ENCODE measurements at regions not wholly inside any gene's neighbourhood (a gene's known extent, or its start where the extent isn't known, plus 50 kb on each side); places are given as distances from the start of the nearest gene placed in this dataset.

DNA sequence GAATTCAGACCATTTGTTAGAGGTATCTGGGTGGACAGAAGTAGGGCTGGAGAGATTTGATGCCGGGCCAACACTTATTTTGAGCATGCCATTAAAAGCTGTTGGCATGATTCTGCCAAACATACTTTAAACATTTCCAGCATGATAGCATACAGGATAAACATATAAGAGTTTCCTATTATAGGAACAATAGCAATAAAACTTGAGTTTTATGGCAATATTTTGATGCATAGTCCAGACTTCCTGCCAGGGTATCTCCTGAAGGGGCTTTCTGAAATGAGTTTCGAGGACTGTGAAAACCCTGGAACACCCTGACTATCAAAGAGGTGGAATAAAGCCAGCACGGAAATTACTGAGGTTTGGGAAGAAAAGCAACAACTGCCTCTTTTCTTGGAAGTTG lies 1398.0 kb upstream of the NXPH2 start:
- no peak for DNase-seq
- Histone ChIP-seq H3K4me3 (no peak overlapping the region), H3K27ac (no peak overlapping the region), H3K4me1 (ENCODE audit: insufficient read depth) (no peaks in the 10 kb centered on the region), H3K27me3 (no peaks in the 10 kb centered on the region), H3K9me3 (no peaks in the 10 kb centered on the region), H3K36me3 (no peaks in the 10 kb centered on the region)
- TF ChIP-seq, protein P1, sequence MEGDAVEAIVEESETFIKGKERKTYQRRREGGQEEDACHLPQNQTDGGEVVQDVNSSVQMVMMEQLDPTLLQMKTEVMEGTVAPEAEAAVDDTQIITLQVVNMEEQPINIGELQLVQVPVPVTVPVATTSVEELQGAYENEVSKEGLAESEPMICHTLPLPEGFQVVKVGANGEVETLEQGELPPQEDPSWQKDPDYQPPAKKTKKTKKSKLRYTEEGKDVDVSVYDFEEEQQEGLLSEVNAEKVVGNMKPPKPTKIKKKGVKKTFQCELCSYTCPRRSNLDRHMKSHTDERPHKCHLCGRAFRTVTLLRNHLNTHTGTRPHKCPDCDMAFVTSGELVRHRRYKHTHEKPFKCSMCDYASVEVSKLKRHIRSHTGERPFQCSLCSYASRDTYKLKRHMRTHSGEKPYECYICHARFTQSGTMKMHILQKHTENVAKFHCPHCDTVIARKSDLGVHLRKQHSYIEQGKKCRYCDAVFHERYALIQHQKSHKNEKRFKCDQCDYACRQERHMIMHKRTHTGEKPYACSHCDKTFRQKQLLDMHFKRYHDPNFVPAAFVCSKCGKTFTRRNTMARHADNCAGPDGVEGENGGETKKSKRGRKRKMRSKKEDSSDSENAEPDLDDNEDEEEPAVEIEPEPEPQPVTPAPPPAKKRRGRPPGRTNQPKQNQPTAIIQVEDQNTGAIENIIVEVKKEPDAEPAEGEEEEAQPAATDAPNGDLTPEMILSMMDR (IDR thresholded peaks at IDR 0.05) = no peak
- no peak for TF ChIP-seq POLR2A (IDR thresholded peaks at IDR 0.05)
- TF ChIP-seq EP300 (IDR thresholded peaks at IDR 0.05) = no peak
- intact Hi-C loops (cut with DNase I) = no loop called here
- 30 to 53% (median 33%) methylated on average over 3 of the region's 3 CpGs for WGBS, 3 donors

DNA sequence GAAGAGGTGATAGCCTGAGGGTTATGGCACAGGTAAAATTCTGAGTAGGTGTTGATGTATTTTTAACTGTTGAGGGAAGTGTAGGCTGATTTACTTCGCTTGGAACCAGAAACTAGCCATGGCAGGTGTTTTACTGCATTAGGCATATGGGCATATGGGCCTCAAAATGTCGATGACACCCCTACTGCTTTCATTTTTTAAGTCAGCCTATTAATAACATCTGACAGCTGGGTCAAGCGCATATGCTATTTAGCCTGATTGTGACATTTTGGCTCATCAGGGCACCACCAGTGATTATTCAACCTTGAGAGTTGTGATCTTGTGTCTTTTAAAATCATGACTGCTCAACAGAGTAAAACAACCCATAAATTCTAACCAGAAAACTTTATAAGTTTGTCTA lies 1396.9 kb upstream of the NXPH2 start:
- 82 to 93% (median 83%) methylated on average over 3 of the region's 3 CpGs for WGBS, 3 donors
- H3K27ac ChIP-seq = no peak overlapping the region
- DNase-seq = no peak
- intact Hi-C loops (cut with DNase I) = no loop called here
- no peaks in the 10 kb centered on the region for H3K4me1 ChIP-seq (ENCODE audit: insufficient read depth)
- H3K27me3 ChIP-seq = no peaks in the 10 kb centered on the region
- H3K4me3 ChIP-seq = no peak overlapping the region
- no peaks in the 10 kb centered on the region for H3K36me3 ChIP-seq
- H3K9me3 ChIP-seq = no peaks in the 10 kb centered on the region
- TF ChIP-seq EP300 (IDR thresholded peaks at IDR 0.05) (no peak), POLR2A (IDR thresholded peaks at IDR 0.05) (no peak)
- TF ChIP-seq, protein P1 (IDR thresholded peaks at IDR 0.05) = no peak

DNA sequence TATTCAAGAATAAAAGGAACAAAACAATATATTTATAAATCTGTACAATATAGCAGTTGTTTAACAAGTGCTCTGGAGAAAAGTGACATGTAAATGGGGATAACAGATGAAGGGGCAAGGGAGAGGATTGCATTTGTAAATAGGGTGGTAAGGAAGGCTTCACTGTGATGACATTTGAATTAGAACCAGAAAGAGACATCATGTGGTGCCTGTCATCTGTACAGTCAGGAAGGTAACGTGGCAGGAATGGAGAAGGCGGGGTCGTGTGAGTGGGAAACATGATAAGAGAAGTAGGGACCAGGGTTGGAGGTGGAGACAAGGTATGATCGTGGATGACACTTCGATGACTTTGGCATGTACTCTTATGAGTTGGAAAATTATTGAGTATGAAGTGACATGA lies 1393.6 kb upstream of the NXPH2 start:
- H3K36me3 ChIP-seq = no peaks in the 10 kb centered on the region
- H3K27ac ChIP-seq = no peak overlapping the region
- H3K9me3 ChIP-seq = no peaks in the 10 kb centered on the region
- intact Hi-C loops (cut with DNase I) = no loop called here
- WGBS, 3 donors = 84 to 89% (median 86%) methylated on average over 5 of the region's 5 CpGs
- no peak for TF ChIP-seq EP300 (IDR thresholded peaks at IDR 0.05)
- TF ChIP-seq, protein P1 (IDR thresholded peaks at IDR 0.05) = no peak
- no peak for TF ChIP-seq POLR2A (IDR thresholded peaks at IDR 0.05)
- no peaks in the 10 kb centered on the region for H3K4me1 ChIP-seq (ENCODE audit: insufficient read depth)
- H3K27me3 ChIP-seq = no peaks in the 10 kb centered on the region
- no peak for DNase-seq
- H3K4me3 ChIP-seq = no peak overlapping the region

DNA sequence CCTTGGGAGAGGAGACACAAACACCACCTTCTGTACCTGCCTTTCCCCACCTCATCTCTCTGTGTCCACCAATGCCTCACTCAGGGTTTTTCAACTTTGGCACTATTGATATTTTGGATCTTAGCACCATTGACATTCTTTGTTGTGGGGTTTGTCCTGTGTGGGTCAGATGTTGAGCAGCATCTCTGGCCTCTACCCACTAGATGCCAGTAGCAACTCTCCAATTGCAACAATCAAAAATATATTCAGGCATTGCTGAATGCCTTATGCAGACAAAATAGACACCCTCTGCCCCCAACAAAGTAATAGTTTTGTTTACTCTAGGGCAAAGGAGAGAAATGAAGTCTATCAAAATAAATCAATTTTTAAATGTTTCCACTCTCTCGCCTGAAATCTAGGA lies 1384.3 kb upstream of the NXPH2 start:
- DNase-seq = no peak
- Histone ChIP-seq H3K4me1 (ENCODE audit: insufficient read depth) (no peaks in the 10 kb centered on the region), H3K27me3 (no peaks in the 10 kb centered on the region), H3K36me3 (no peaks in the 10 kb centered on the region), H3K27ac (no peak overlapping the region), H3K9me3 (no peaks in the 10 kb centered on the region), H3K4me3 (no peak overlapping the region)
- no peak for TF ChIP-seq POLR2A (IDR thresholded peaks at IDR 0.05)
- TF ChIP-seq, protein P1 (IDR thresholded peaks at IDR 0.05) = no peak
- TF ChIP-seq EP300 (IDR thresholded peaks at IDR 0.05) = no peak
- intact Hi-C loops (cut with DNase I) = no loop called here
- WGBS, 3 donors = 44 to 57% (median 47%) methylated on average over 1 of the region's 1 CpG

DNA sequence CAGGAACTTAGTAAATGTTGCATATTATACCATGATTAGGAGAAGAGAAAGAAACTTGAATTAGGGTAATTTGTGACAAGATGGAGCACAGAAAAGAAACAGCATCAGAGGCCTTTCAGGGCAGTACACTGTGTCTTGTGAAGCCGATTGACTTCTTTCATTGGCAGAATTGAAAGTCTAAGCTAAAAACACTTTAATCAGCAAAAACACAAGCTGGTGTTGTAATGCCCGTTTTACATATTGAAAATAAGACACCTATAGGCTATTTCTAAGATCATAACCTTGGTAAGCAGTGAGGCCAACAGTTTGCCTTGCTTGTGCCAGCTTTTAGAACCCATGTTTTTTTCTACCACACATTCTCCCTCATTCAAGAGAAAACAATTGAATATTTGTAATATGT lies 1378.1 kb upstream of the NXPH2 start:
- WGBS, 3 donors = 73 to 78% (median 75%) methylated on average over 2 of the region's 2 CpGs
- TF ChIP-seq POLR2A (IDR thresholded peaks at IDR 0.05) = no peak
- TF ChIP-seq EP300 (IDR thresholded peaks at IDR 0.05) = no peak
- TF ChIP-seq, protein P1 (IDR thresholded peaks at IDR 0.05) = no peak

More for the DNA sequence above, 1378.1 kb upstream of the NXPH2 start:
- H3K9me3 ChIP-seq = no peaks in the 10 kb centered on the region
- H3K27ac ChIP-seq = no peak overlapping the region
- no peaks in the 10 kb centered on the region for H3K27me3 ChIP-seq
- H3K4me1 ChIP-seq (ENCODE audit: insufficient read depth) = no peaks in the 10 kb centered on the region
- H3K4me3 ChIP-seq = no peak overlapping the region
- DNase-seq = no peak
- intact Hi-C loops (cut with DNase I) = no loop called here
- no peaks in the 10 kb centered on the region for H3K36me3 ChIP-seq
